ENCODE measurements at regions not wholly inside any gene's neighbourhood (a gene's known extent, or its start where the extent isn't known, plus 50 kb on each side); places are given as distances from the start of the nearest gene placed in this dataset.
"Not testable (repeated sequence)": the region's sequence is repeated elsewhere in the genome, so short reads cannot be mapped to it uniquely, and the experiment has no call there.

GRCh38 chr2:16348821-16349515 is 316.7 kb downstream of the CYRIA start:
- no peak overlapping the region for H3K4me3 ChIP-seq (ENCODE audit: low read depth in 1 of 5, low read length in 5 of 5)
- peaks cover 0 to 7% (median 0%) of the 10 kb centered on the region in 5 donors for H3K9me3 ChIP-seq (ENCODE audit: control insufficient read depth in 5 of 5, low read length in 5 of 5)
- H3K36me3 ChIP-seq (ENCODE audit: control insufficient read depth in 5 of 5, insufficient read depth in 5 of 5, low read length in 5 of 5) = no peaks in the 10 kb centered on the region
- no peak overlapping the region for H3K27ac ChIP-seq (ENCODE audit: low read depth, low read length)
- H3K27me3 ChIP-seq (ENCODE audit: control insufficient read depth in 5 of 5, insufficient read depth in 4 of 5, low read length in 5 of 5) = no peaks in the 10 kb centered on the region
- no peaks in the 10 kb centered on the region for H3K4me1 ChIP-seq (ENCODE audit: control insufficient read depth in 5 of 5, insufficient read depth in 5 of 5, low read length in 5 of 5)
- no peak overlapping the region for H3K9ac ChIP-seq (ENCODE audit: low read length in 5 of 5)

- H3K4me1 ChIP-seq (ENCODE audit: control insufficient read depth in 5 of 5, insufficient read depth in 5 of 5, low read length in 5 of 5) = no peaks in the 10 kb centered on the region
- no peaks in the 10 kb centered on the region for H3K27me3 ChIP-seq (ENCODE audit: control insufficient read depth in 5 of 5, insufficient read depth in 4 of 5, low read length in 5 of 5)
- H3K27ac ChIP-seq (ENCODE audit: low read depth, low read length) = no peak overlapping the region
Observed at GRCh38 chr2:16346671-16347070, 319.0 kb downstream of the CYRIA start.

DNA sequence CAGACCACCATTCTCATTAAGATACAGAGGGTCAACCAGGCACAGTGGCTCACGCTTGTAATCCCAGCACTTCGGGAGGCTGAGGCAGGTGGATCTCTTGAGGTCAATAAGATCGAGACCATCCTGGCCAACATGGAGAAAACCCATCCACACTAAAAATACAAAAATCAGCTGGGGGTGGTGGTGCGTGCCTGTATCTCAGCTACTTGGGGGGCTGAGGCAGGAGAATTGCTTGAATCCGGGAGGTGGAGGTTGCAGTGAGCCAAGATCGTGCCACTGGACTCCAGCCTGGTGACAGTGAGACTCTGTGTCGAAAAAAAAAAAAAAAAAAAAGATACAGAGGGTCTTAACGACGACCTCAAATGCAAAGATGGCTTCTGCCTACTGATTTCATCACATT is 320.4 kb downstream of the CYRIA start:
- not testable (repeated sequence) for H3K36me3 ChIP-seq (ENCODE audit: control insufficient read depth in 5 of 5, insufficient read depth in 5 of 5, low read length in 5 of 5)

More at GRCh38 chr2:16346671-16347070, 319.0 kb downstream of the CYRIA start:
- peaks cover 0 to 6% (median 0%) of the 10 kb centered on the region in 5 donors for H3K9me3 ChIP-seq (ENCODE audit: control insufficient read depth in 5 of 5, low read length in 5 of 5)
- no peak overlapping the region for H3K4me3 ChIP-seq (ENCODE audit: low read depth in 1 of 5, low read length in 5 of 5)
- no peak overlapping the region for H3K9ac ChIP-seq (ENCODE audit: low read length in 5 of 5)
- H3K36me3 ChIP-seq (ENCODE audit: control insufficient read depth in 5 of 5, insufficient read depth in 5 of 5, low read length in 5 of 5) = no peaks in the 10 kb centered on the region

GRCh38 chr2:16339206-16339605 is 326.4 kb downstream of the CYRIA start:
- Histone ChIP-seq H3K4me3 (ENCODE audit: low read depth in 1 of 5, low read length in 5 of 5) (no peak overlapping the region), H3K9ac (ENCODE audit: low read length in 5 of 5) (no peak overlapping the region), H3K4me1 (ENCODE audit: control insufficient read depth in 5 of 5, insufficient read depth in 5 of 5, low read length in 5 of 5) (no peaks in the 10 kb centered on the region), H3K27ac (ENCODE audit: low read depth, low read length) (no peak overlapping the region), H3K36me3 (ENCODE audit: control insufficient read depth in 5 of 5, insufficient read depth in 5 of 5, low read length in 5 of 5) (no peaks in the 10 kb centered on the region), H3K9me3 (ENCODE audit: control insufficient read depth in 5 of 5, low read length in 5 of 5) (peaks cover 0 to 13% (median 6%) of the 10 kb centered on the region in 5 donors), H3K27me3 (ENCODE audit: control insufficient read depth in 5 of 5, insufficient read depth in 4 of 5, low read length in 5 of 5) (peaks cover 0 to 6% (median 2%) of the 10 kb centered on the region in 5 donors)

More for the DNA sequence above, 320.4 kb downstream of the CYRIA start:
- H3K4me1 ChIP-seq (ENCODE audit: control insufficient read depth in 5 of 5, insufficient read depth in 5 of 5, low read length in 5 of 5); H3K9ac ChIP-seq (ENCODE audit: low read length in 5 of 5); H3K9me3 ChIP-seq (ENCODE audit: control insufficient read depth in 5 of 5, low read length in 5 of 5); H3K27ac ChIP-seq (ENCODE audit: low read depth, low read length); H3K27me3 ChIP-seq (ENCODE audit: control insufficient read depth in 5 of 5, insufficient read depth in 4 of 5, low read length in 5 of 5); H3K4me3 ChIP-seq (ENCODE audit: low read depth in 1 of 5, low read length in 5 of 5): not testable (repeated sequence)

DNA sequence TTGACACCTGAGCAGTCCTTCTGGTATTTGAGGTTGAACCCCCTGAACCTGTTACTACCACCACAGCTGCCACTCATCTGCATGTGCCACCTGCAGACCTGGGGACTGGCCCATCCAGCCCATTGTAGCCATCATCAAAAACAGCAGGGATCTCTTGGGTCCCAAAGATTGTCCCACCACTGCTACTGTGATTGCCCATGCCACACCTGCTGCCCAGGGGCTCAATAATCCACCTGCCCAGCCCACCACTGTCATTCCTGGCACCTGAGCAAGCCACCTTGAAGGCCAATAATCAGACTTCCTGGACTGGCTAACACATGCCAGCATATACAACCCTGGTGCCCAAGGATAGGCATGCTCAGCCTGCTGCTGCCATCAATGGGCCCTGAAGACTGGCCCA is 327.6 kb downstream of the CYRIA start:
- no peak overlapping the region for H3K4me3 ChIP-seq (ENCODE audit: low read depth in 1 of 5, low read length in 5 of 5)
- peaks cover 0 to 6% (median 2%) of the 10 kb centered on the region in 5 donors for H3K27me3 ChIP-seq (ENCODE audit: control insufficient read depth in 5 of 5, insufficient read depth in 4 of 5, low read length in 5 of 5)
- H3K27ac ChIP-seq (ENCODE audit: low read depth, low read length) = no peak overlapping the region
- no peak overlapping the region for H3K9ac ChIP-seq (ENCODE audit: low read length in 5 of 5)
- no peaks in the 10 kb centered on the region for H3K36me3 ChIP-seq (ENCODE audit: control insufficient read depth in 5 of 5, insufficient read depth in 5 of 5, low read length in 5 of 5)
- peaks cover 0 to 13% (median 6%) of the 10 kb centered on the region in 5 donors for H3K9me3 ChIP-seq (ENCODE audit: control insufficient read depth in 5 of 5, low read length in 5 of 5)
- H3K4me1 ChIP-seq (ENCODE audit: control insufficient read depth in 5 of 5, insufficient read depth in 5 of 5, low read length in 5 of 5) = peaks cover 0 to 2% (median under 1%) of the 10 kb centered on the region in 5 donors

DNA sequence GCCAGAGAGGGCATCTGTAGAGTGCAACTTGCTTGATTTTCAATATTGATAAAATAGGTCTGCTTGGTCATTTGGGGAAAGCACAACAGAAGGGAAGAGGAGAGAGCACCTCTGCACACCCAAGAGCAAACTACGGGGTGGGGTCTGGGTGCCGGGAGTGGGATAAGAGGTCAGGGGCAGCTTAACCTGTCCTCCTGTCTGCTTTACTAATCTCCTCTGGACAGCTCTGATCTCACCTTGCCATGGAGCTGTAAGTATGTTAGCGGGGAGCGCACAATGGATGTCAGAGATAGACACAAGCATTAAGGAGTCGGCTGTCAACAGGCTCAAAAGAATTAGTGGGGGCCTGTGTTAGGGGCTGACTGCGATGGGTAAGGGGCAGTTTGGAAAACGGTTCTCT is 328.7 kb downstream of the CYRIA start:
- no peak overlapping the region for H3K4me3 ChIP-seq (ENCODE audit: low read depth in 1 of 5, low read length in 5 of 5)
- peaks cover 0 to 6% (median 2%) of the 10 kb centered on the region in 5 donors for H3K27me3 ChIP-seq (ENCODE audit: control insufficient read depth in 5 of 5, insufficient read depth in 4 of 5, low read length in 5 of 5)
- H3K9me3 ChIP-seq (ENCODE audit: control insufficient read depth in 5 of 5, low read length in 5 of 5) = peaks cover 0 to 13% (median 6%) of the 10 kb centered on the region in 5 donors
- H3K27ac ChIP-seq (ENCODE audit: low read depth, low read length) = no peak overlapping the region
- H3K36me3 ChIP-seq (ENCODE audit: control insufficient read depth in 5 of 5, insufficient read depth in 5 of 5, low read length in 5 of 5) = no peaks in the 10 kb centered on the region
- no peak overlapping the region for H3K9ac ChIP-seq (ENCODE audit: low read length in 5 of 5)
- peaks cover 0 to 9% (median 5%) of the 10 kb centered on the region in 5 donors for H3K4me1 ChIP-seq (ENCODE audit: control insufficient read depth in 5 of 5, insufficient read depth in 5 of 5, low read length in 5 of 5)

DNA sequence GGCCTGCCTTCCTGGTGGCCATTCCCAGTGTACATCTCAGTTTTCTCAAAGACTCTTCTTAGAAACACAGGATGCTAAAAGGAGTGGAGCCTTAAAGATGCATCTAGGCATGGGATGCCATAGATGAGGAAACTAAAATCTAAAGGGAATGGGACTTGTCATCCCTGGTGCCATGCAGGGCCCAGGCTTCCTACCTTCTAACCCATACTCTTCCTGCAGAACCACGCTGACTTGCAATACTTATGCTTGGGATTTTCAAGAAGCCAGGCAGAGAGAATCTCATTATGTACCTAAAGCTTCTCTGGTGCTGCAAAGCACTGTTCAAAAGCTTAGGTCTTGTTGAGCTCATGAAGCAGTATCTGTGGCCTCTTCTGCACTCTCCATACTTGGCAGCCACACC is 329.1 kb downstream of the CYRIA start:
- Histone ChIP-seq H3K9ac (ENCODE audit: low read length in 5 of 5) (no peak overlapping the region), H3K9me3 (ENCODE audit: control insufficient read depth in 5 of 5, low read length in 5 of 5) (peaks cover 0 to 13% (median 6%) of the 10 kb centered on the region in 5 donors), H3K27me3 (ENCODE audit: control insufficient read depth in 5 of 5, insufficient read depth in 4 of 5, low read length in 5 of 5) (peaks cover 0 to 6% (median 2%) of the 10 kb centered on the region in 5 donors), H3K36me3 (ENCODE audit: control insufficient read depth in 5 of 5, insufficient read depth in 5 of 5, low read length in 5 of 5) (no peaks in the 10 kb centered on the region), H3K4me3 (ENCODE audit: low read depth in 1 of 5, low read length in 5 of 5) (no peak overlapping the region), H3K27ac (ENCODE audit: low read depth, low read length) (no peak overlapping the region), H3K4me1 (ENCODE audit: control insufficient read depth in 5 of 5, insufficient read depth in 5 of 5, low read length in 5 of 5) (peaks cover 0 to 9% (median 5%) of the 10 kb centered on the region in 5 donors)

- Histone ChIP-seq H3K36me3 (ENCODE audit: control insufficient read depth in 5 of 5, insufficient read depth in 5 of 5, low read length in 5 of 5) (no peaks in the 10 kb centered on the region), H3K9ac (ENCODE audit: low read length in 5 of 5) (no peak overlapping the region), H3K27ac (ENCODE audit: low read depth, low read length) (no peak overlapping the region), H3K9me3 (ENCODE audit: control insufficient read depth in 5 of 5, low read length in 5 of 5) (peaks cover 0 to 13% (median 6%) of the 10 kb centered on the region in 5 donors), H3K27me3 (ENCODE audit: control insufficient read depth in 5 of 5, insufficient read depth in 4 of 5, low read length in 5 of 5) (peaks cover 0 to 9% (median 2%) of the 10 kb centered on the region in 5 donors), H3K4me1 (ENCODE audit: control insufficient read depth in 5 of 5, insufficient read depth in 5 of 5, low read length in 5 of 5) (peaks cover 0 to 9% (median 5%) of the 10 kb centered on the region in 5 donors), H3K4me3 (ENCODE audit: low read depth in 1 of 5, low read length in 5 of 5) (no peak overlapping the region)
Observed at GRCh38 chr2:16335947-16336346, 329.7 kb downstream of the CYRIA start.

GRCh38 chr2:16335604-16335930 is 330.1 kb downstream of the CYRIA start:
- Histone ChIP-seq H3K9ac (ENCODE audit: low read length in 5 of 5) (no peak overlapping the region), H3K27ac (ENCODE audit: low read depth, low read length) (no peak overlapping the region), H3K4me1 (ENCODE audit: control insufficient read depth in 5 of 5, insufficient read depth in 5 of 5, low read length in 5 of 5) (peaks cover 0 to 9% (median 5%) of the 10 kb centered on the region in 5 donors), H3K36me3 (ENCODE audit: control insufficient read depth in 5 of 5, insufficient read depth in 5 of 5, low read length in 5 of 5) (no peaks in the 10 kb centered on the region), H3K27me3 (ENCODE audit: control insufficient read depth in 5 of 5, insufficient read depth in 4 of 5, low read length in 5 of 5) (peaks cover 0 to 10% (median 2%) of the 10 kb centered on the region in 5 donors), H3K4me3 (ENCODE audit: low read depth in 1 of 5, low read length in 5 of 5) (no peak overlapping the region), H3K9me3 (ENCODE audit: control insufficient read depth in 5 of 5, low read length in 5 of 5) (peaks cover 0 to 13% (median 5%) of the 10 kb centered on the region in 5 donors)

DNA sequence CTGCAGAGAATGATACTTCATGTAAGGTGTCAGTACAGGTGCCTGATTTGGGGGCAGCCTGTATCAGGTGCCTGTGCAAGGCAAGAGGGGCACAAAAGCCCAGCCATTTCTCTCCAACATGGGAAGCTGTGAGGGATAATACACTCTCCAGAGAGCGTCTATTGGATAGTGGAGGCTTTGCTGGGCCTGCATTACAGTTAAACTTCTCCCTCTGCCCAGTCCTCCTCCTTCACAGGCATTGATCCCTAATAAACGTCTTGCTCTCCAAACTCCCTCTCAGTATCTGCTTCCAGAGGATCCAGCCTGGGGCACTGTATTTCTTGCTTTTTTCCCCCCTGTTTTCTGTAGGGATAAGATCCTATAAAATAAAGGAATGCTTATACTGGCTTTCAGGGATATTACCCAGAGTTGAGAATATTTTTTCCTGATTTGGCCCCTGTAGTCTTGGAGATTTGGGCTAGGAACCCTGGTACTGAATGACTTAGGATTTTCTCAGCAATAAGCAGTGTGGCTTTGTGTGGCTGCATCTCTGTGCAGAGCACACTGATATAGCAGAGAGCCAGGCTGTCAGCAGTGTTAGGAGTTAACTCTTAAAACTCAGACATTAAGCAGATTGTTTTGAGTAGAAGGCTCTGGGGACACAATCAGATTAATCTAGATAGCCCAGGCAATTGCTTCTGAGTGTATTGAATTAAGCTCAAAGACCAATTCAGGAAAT is 330.6 kb downstream of the CYRIA start:
- Histone ChIP-seq H3K27ac (ENCODE audit: low read depth, low read length) (no peak overlapping the region), H3K4me1 (ENCODE audit: control insufficient read depth in 5 of 5, insufficient read depth in 5 of 5, low read length in 5 of 5) (peaks cover 0 to 9% (median 5%) of the 10 kb centered on the region in 5 donors), H3K9me3 (ENCODE audit: control insufficient read depth in 5 of 5, low read length in 5 of 5) (peaks cover 0 to 13% (median 5%) of the 10 kb centered on the region in 5 donors), H3K4me3 (ENCODE audit: low read depth in 1 of 5, low read length in 5 of 5) (no peak overlapping the region), H3K27me3 (ENCODE audit: control insufficient read depth in 5 of 5, insufficient read depth in 4 of 5, low read length in 5 of 5) (peaks cover 0 to 10% (median 2%) of the 10 kb centered on the region in 5 donors), H3K9ac (ENCODE audit: low read length in 5 of 5) (no peak overlapping the region), H3K36me3 (ENCODE audit: control insufficient read depth in 5 of 5, insufficient read depth in 5 of 5, low read length in 5 of 5) (no peaks in the 10 kb centered on the region)
